Hematopoietic multipotent progenitor cell treated with erythropoietin and hydrocortisone succinate and interleukin-3 and kit ligand, for 17 days (in vitro differentiated cells): ENCODE measurements at regions not wholly inside any gene's neighbourhood (a gene's known extent, or its start where the extent isn't known, plus 50 kb on each side); places are given as distances from the start of the nearest gene placed in this dataset.

Experiments used
- DNase-seq: peaks from one replicate; pipeline ENCODE4 v3.0.0-alpha.2; 2015; ENCODE audit warnings: low spot score

- DNase-seq: no peak
Observed at GRCh38 chr3:168292296-168292695, 196.6 kb upstream of the GOLIM4 start.

GRCh38 chr3:168289471-168290008, 193.8 kb upstream of the GOLIM4 start:
- no peak for DNase-seq

- no peak for DNase-seq
Observed at GRCh38 chr3:168288511-168289401, 193.0 kb upstream of the GOLIM4 start.

GRCh38 chr3:168285506-168285905, 189.8 kb upstream of the GOLIM4 start:
- DNase-seq: no peak

GRCh38 chr3:168284728-168285127, 189.0 kb upstream of the GOLIM4 start:
- no peak for DNase-seq

- no peak for DNase-seq
Observed at GRCh38 chr3:168275662-168276061, 179.9 kb upstream of the GOLIM4 start.

- no peak for DNase-seq
Observed at GRCh38 chr3:168273917-168274316, 178.2 kb upstream of the GOLIM4 start.

- DNase-seq: no peak
Observed at GRCh38 chr3:168273036-168273435, 177.3 kb upstream of the GOLIM4 start.

- DNase-seq: no peak
Observed at GRCh38 chr3:168272343-168272985, 176.7 kb upstream of the GOLIM4 start.

- DNase-seq: no peak
Observed at GRCh38 chr3:168271932-168272331, 176.2 kb upstream of the GOLIM4 start.

GRCh38 chr3:168269001-168269400, 173.3 kb upstream of the GOLIM4 start:
- no peak for DNase-seq

GRCh38 chr3:168267179-168267578, 171.5 kb upstream of the GOLIM4 start:
- no peak for DNase-seq

GRCh38 chr3:168266335-168266734, 170.6 kb upstream of the GOLIM4 start:
- no peak for DNase-seq

GRCh38 chr3:168262887-168263286, 167.2 kb upstream of the GOLIM4 start:
- DNase-seq: no peak

GRCh38 chr3:168260859-168261258, 165.1 kb upstream of the GOLIM4 start:
- no peak for DNase-seq

- DNase-seq: no peak
Observed at GRCh38 chr3:168251371-168251770, 155.6 kb upstream of the GOLIM4 start.

- no peak for DNase-seq
Observed at GRCh38 chr3:168250415-168250861, 154.7 kb upstream of the GOLIM4 start.

- DNase-seq: no peak
Observed at GRCh38 chr3:168249550-168250414, 154.1 kb upstream of the GOLIM4 start.

- no peak for DNase-seq
Observed at GRCh38 chr3:168249205-168249549, 153.5 kb upstream of the GOLIM4 start.

GRCh38 chr3:168248383-168249204, 152.9 kb upstream of the GOLIM4 start:
- DNase-seq: no peak

- DNase-seq: no peak
Observed at GRCh38 chr3:168241156-168241555, 145.4 kb upstream of the GOLIM4 start.
